GM12873 (cell line): ENCODE measurements at regions not wholly inside any gene's neighbourhood (a gene's known extent, or its start where the extent isn't known, plus 50 kb on each side); places are given as distances from the start of the nearest gene placed in this dataset.
A peak's percentile ranks its signal among the peaks of the same experiment; 100 is the strongest.

Source experiments
- TF ChIP-seq, protein P1 (sequence below): IDR thresholded peaks from 2 replicates; pipeline ENCODE4 v1.5.1; 2012; ENCODE audit warnings: low read depth, mild to moderate bottlenecking, moderate library complexity, low read length, control low read depth; ENCODE audit not compliant: insufficient read depth; ENCODE audit errors: missing control alignments

DNA sequence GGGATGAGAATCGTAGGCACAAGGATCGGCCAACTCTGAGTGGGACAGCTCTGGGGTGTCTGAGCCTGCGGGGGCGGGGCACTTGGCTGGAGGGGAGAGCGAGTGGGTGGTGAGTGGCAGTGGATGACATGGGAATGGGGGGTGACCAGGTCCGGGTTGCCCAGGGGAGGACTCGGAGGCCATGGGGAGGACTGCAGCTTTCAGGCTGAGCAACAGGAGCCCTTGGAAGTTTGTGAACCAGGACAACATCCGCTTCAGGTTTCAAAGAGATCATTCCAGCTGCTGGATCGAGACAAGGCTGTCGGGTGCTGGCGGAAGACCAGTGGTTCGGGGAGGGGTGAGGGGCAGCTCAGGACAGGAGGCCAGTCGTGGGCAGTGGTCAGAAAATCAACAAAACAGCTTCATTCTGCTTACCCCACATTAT is 124.4 kb upstream of the IRF2BP2 start:
- TF ChIP-seq, protein P1, sequence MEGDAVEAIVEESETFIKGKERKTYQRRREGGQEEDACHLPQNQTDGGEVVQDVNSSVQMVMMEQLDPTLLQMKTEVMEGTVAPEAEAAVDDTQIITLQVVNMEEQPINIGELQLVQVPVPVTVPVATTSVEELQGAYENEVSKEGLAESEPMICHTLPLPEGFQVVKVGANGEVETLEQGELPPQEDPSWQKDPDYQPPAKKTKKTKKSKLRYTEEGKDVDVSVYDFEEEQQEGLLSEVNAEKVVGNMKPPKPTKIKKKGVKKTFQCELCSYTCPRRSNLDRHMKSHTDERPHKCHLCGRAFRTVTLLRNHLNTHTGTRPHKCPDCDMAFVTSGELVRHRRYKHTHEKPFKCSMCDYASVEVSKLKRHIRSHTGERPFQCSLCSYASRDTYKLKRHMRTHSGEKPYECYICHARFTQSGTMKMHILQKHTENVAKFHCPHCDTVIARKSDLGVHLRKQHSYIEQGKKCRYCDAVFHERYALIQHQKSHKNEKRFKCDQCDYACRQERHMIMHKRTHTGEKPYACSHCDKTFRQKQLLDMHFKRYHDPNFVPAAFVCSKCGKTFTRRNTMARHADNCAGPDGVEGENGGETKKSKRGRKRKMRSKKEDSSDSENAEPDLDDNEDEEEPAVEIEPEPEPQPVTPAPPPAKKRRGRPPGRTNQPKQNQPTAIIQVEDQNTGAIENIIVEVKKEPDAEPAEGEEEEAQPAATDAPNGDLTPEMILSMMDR = no peak

GRCh38 chr1:234733427-234733826 is 123.4 kb upstream of the IRF2BP2 start:
- TF ChIP-seq, protein P1 = no peak

- TF ChIP-seq, protein P1 = no peak
These were observed 122.9 kb upstream of the IRF2BP2 start for GRCh38 chr1:234732671-234733390.

DNA sequence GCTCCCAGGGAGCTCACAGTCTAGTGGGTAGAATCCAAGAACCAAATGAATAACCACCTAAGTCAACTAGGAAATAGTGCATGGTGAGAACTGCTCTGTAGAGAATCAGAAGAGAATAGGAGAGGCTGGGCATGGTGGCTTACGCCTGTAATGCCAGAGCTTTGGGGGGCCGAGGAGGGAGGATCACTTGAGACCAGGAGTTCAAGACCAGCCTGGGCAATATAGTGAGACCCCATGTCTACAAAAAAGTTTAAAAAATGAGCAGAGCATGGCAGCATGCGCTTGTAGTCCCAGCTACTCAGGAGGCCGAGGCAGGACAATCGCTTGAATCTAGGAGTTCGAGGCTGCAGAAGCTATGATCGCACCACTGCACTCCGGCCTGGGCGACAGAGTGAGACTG is 122.3 kb upstream of the IRF2BP2 start:
- TF ChIP-seq, protein P1 = no peak

GRCh38 chr1:234731569-234732085 is 121.6 kb upstream of the IRF2BP2 start:
- TF ChIP-seq, protein P1 = no peak

DNA sequence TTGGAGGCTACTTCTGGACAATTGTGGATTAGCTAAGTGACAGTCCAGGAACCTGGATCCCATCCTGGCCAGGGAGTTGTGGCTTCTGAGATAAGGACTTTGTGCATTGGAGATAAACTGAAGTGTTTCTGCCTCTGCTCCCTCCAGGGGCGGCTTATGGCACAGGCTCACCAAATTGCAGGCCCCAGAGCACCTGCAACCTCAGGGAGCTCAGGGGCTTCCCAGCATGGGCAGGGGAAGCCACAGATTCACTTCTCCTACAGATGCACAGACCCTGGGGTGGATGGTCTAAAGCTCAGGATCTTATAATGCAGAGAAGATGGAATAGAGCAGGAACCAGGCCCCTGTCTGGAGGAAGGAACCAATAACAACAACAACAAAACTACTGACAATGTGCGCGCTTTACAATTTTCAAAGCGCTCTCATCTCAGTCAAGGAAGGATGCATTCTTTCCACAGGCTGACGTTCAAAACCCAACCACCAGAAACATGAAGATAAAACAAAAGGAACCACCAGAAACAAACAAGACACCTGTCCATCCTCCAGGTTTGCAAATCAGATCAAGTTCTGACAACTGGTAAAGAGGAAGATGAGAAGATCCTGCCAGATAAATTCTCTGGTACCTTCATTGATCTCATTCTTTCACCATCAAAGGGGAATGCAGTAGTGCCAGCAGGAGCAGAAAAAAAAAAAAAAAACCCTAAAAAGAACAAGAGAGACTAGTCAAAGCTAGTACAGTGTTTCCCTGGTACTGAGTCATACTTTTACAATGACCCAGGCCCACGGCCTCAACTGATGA is 121.0 kb upstream of the IRF2BP2 start:
- TF ChIP-seq, protein P1 = peak; percentile 30

DNA sequence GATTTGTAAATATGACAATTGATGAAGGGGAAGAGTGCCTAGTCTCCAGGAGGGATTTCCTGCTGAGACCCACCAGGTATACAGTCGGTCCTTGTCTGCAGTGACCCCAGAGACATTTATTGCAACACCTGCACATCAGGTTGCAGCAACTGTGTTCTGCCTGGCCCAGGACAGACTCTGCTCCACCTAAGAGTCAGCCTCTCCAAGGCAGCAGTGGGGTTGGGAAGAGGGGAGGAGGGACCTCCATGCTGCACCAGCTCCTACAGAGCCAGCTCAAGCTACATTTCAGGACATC is 120.4 kb upstream of the IRF2BP2 start:
- TF ChIP-seq, protein P1 = no peak
